Cardiac fibroblast (primary cell): ENCODE measurements at regions not wholly inside any gene's neighbourhood (a gene's known extent, or its start where the extent isn't known, plus 50 kb on each side); places are given as distances from the start of the nearest gene placed in this dataset.
A peak's percentile ranks its signal among the peaks of the same experiment; 100 is the strongest.

Experiments
- DNase-seq, 2 donors: peaks; one replicate each; pipeline versions ENCODE4 v3.0.0 to v3.0.0-alpha.2; 2010; ENCODE audit warnings: low read depth in 2 of 2
- H3K4me3 ChIP-seq, 2 donors: replicated peaks in 1 of 2; 1 replicate in 1 of 2; 2 replicates in 1 of 2; pipeline ENCODE4 v1.5.1; 2011; ENCODE audit warnings: low read depth in 2 of 2, low read length in 2 of 2, mild to moderate bottlenecking in 2 of 2, moderate library complexity in 1 of 2
- TF ChIP-seq, protein P1 (sequence below): IDR thresholded peaks from one replicate; pipeline ENCODE4 v1.5.1; 2011; ENCODE audit warnings: low read depth, mild to moderate bottlenecking, low read length, inconsistent platforms

GRCh38 chr1:79681382-79681781 lies 674.9 kb upstream of the ADGRL4 start:
- TF ChIP-seq, protein P1, sequence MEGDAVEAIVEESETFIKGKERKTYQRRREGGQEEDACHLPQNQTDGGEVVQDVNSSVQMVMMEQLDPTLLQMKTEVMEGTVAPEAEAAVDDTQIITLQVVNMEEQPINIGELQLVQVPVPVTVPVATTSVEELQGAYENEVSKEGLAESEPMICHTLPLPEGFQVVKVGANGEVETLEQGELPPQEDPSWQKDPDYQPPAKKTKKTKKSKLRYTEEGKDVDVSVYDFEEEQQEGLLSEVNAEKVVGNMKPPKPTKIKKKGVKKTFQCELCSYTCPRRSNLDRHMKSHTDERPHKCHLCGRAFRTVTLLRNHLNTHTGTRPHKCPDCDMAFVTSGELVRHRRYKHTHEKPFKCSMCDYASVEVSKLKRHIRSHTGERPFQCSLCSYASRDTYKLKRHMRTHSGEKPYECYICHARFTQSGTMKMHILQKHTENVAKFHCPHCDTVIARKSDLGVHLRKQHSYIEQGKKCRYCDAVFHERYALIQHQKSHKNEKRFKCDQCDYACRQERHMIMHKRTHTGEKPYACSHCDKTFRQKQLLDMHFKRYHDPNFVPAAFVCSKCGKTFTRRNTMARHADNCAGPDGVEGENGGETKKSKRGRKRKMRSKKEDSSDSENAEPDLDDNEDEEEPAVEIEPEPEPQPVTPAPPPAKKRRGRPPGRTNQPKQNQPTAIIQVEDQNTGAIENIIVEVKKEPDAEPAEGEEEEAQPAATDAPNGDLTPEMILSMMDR = no peak
- no peak overlapping the region for H3K4me3 ChIP-seq
- no peak for DNase-seq

DNA sequence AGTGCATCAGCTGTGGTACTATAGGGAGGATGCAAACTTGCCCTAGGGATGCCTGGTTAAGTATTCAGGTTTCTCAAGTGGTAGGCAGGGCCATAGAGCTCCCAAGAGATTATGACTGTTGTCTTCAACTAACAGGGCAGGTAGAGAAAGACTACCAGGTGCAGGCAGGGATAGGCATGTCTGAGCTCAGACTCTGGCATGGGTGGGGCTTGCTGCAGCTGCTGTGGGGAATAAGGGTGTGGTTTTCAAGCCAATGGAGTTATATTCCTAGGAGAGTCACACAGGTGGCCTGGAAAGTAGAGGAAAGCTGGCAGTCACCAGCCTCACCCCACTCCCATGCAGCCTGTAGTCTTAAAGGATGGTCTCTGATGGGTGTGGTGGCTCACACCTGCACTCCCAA lies 673.4 kb upstream of the ADGRL4 start:
- no peak overlapping the region for H3K4me3 ChIP-seq
- TF ChIP-seq, protein P1 = no peak

GRCh38 chr1:79667848-79668696 lies 661.5 kb upstream of the ADGRL4 start:
- no peak for DNase-seq
- TF ChIP-seq, protein P1 = no peak
- no peak overlapping the region for H3K4me3 ChIP-seq

More for the DNA sequence above, 673.4 kb upstream of the ADGRL4 start:
- DNase-seq = no peak

DNA sequence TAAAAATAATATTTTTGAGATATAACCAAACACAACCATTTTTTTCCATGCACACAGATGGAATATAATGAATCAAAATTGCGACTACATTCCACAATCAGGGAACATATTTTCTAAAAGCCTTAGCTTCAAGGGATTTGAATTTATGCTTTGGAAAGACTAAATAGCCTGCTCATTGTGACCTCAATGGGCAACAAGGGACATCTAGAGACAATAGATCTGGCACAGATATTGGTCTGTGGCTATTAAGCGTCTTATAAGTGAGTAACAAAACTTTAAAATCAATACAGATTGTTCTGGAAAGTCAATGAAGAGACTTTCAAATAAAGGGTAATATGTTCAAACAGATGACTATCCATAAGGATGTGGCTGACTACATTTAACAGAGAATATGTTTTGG lies 660.6 kb upstream of the ADGRL4 start:
- H3K4me3 ChIP-seq = no peak overlapping the region
- DNase-seq = no peak
- TF ChIP-seq, protein P1 = no peak

- no peak overlapping the region for H3K4me3 ChIP-seq
- TF ChIP-seq, protein P1 = no peak
- peak; percentile 7 to 9 for DNase-seq
Observed at GRCh38 chr1:79663916-79664315, 657.4 kb upstream of the ADGRL4 start.

GRCh38 chr1:79662596-79662995 lies 656.1 kb upstream of the ADGRL4 start:
- no peak overlapping the region for H3K4me3 ChIP-seq
- peak; percentile 10 to 54 for DNase-seq

More at GRCh38 chr1:79662596-79662995, 656.1 kb upstream of the ADGRL4 start:
- TF ChIP-seq, protein P1 = no peak
